ENCODE measurements at regions not wholly inside any gene's neighbourhood (a gene's known extent, or its start where the extent isn't known, plus 50 kb on each side); places are given as distances from the start of the nearest gene placed in this dataset.

DNA sequence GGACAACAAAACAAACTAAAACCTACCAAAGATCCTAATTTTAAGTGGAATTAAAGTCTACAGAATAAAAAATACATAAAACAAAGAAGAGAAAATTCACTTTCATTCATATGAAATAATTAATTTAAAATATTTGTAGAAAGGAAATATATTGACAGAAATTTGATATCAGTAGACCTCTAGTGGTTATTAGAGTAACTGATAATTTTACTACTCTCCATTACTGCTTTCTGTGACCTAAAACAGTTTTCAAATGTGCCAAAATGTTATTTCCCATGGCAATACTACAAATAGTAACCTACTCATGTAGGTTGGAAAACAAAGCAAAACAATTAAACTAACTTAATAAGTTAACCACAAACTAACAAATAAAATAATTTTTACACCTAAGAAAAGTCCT lies 147.1 kb downstream of the NOL4 start:
- FAIRE-seq: no peak
- no peak for DNase-seq (ENCODE audit: insufficient read length, low spot score)

DNA sequence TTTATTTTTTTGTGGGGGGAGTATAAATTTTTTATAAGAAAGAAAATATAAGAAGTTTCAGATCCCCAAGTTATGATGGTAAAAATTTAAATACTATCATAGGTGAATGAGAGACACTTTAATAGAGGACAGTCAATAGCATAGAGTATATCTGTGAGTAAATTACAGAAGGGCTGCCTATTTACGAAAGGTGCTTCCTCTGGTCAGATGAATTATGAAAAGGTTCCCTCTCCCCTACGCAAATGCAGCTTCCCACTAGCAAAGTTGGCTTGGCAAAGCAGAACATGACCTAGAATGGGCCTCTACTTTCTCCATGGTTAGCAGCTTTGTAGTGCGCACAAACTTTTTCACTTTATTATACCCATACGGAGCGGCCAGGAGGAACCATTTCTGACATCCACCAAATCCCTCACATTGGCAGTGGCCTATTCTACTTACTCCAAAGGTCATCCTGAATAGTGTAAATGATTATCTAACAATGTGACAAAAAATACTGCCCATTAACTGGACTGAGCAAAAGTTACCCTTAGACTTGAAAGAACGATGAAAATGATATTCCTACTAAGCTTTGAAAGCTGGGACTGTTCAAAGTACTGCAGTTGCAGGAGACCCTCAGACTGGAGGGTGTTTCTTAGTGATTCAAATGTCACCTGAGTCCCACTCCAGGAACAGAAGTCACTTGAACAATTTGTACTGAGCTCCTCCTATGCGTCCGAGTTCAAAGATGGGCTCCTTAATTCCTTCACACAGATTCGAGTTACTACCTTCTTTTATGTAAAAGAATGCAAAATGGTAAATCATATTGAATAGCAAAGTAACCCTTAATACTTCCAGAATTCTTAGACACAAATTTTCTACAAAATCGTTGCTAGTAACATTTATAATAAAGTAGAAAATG lies 148.5 kb downstream of the NOL4 start:
- no peak for DNase-seq (ENCODE audit: insufficient read length, low spot score)
- no peak for FAIRE-seq

DNA sequence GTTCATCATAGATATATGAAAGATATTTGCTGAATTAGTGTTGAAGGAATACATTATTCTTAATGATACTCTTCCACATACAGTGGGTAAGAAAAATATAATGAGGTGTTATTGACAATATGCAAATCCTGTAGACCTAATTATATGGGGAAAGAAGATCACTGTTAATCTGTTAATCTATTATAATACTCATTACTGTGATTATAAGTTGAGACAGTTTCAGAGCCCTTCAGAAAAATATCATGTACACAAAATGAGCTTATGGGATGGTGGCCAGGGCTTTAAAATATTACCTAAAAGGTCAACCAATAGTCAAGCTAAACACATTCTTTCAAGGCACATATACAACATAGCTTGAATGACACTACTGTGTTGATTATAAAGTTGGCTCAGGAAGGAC lies 163.5 kb downstream of the NOL4 start:
- no peak for FAIRE-seq
- DNase-seq (ENCODE audit: insufficient read length, low spot score): no peak

DNA sequence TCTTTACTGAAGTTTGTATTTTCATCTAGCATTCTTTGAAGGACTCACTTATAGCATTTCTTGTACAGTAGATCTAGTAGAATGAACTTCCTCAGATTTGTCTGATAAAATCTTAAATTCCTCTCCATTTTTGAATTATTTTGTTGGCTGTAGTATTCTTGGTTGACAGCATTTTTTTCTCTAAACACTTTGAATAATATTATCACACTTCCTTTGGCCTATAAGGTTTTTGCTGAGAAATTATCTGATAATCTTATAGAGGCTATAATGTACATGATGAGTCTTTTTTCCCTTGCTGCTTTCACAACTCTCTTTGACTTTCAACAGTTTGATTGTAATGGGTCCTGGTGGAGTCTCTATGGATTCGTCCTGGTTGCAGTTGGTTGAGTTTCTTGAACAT lies 169.5 kb downstream of the NOL4 start:
- no peak for FAIRE-seq
- no peak for DNase-seq (ENCODE audit: insufficient read length, low spot score)

DNA sequence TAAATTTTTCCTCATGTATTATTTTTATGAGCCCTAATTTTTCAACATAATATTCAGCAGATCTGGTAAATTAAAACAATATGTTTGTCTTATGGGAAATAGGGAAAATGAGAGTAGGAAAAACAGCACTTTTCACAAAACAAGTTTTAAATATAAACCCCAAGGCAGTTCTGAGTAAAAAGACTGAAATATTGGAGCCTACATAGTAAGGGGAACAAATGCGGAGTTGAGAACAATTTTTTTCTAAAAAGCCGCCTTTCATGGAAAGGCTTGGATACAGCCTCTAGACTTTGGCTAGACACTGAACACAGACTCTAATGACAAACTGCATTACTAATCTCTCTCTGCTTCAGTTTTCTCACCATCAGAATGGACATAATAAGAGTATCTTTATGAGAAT lies 174.1 kb downstream of the NOL4 start:
- DNase-seq (ENCODE audit: insufficient read length, low spot score) (no peak), FAIRE-seq (no peak)

DNA sequence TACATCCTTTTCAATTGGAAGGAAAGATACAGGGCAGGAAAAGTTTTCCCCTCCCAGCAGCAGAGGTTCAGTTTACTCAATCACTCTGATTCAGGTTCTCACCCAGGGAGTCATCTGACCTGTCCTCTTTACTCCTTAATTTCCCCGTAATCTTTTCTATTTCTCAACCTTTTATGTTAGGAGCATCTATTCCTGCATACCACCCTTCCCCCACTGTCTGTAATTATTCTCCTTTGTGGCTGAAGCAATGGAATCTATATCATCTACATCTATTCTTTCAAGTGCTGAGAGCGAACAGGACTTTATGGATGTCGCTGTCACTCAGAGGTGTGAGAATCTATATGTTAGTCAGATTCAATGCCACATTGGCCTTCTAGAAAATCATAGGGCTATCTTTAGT lies 175.2 kb downstream of the NOL4 start:
- DNase-seq (ENCODE audit: insufficient read length, low spot score) (no peak), FAIRE-seq (no peak)

DNA sequence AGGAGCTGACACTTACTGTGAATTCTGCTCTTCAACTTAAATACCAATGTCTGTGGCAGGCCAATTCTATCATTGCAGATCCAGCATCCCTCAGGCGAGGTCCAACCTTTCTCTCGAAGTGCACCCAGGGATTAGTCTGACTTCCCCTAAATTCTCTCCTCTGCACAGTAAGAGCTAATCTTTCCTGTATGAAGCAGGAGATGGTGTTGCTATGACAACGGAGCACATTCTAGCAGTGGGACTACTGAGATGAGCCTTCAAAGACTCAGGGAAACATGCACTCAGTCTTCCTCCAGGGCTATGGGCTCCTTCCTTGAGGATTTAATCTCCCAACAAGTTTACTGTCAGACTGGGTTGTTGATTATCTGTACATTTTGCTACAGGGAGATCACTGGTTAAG lies 176.3 kb downstream of the NOL4 start:
- FAIRE-seq (no peak), DNase-seq (ENCODE audit: insufficient read length, low spot score) (no peak)

DNA sequence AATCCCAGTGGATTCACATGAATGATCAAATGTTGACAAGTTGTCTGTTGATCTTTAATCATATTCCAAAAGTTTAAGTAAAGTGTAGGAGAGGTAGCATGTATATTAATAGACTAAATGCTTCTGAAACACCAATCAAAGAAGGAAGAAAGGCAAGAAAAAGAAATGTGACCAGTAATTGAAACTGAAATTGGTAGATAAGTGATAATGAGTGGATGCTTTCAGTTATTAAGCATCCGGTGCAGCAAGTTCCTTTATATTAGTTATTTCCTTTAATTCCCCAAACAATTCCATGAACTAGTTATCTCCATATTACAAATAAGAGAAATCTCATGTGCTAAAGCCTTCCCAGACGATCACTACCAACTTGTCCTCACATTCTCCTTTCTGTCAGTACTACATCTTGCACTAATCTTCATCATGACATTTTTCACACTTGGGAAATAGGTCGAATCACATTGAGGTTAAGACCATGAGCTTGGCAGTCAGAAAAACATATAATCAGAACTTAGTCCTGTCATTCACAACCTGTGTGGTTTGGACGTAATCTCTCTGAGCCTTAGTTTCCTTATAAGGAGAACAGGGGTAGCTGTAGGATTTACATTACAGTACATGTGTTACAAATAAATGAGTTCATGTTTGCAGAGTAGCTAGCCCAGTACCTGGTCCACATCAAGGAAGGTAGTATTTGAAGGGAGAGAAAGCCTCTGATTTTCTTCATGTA lies 182.1 kb downstream of the NOL4 start:
- FAIRE-seq: no peak

DNA sequence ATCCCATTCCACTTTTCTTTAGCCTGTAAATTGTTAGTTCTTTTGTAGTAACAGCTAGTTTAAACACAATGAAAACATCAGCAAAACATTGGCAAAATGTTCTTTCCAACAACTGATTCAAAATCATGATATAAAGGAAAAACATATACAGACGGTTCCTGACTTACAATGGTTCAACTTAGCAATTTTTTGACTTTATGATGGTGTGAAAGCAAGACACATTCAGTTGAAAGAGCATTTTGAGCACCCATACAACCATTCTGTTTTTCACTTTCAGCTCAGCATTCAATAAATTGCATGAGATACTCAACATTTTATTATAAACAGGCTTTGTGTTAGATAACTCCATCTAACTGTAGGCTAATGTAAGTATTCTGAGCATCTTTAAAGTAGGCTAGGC lies 185.1 kb downstream of the NOL4 start:
- no peak for DNase-seq (ENCODE audit: insufficient read length, low spot score)
- FAIRE-seq: no peak

More for the DNA sequence above, 182.1 kb downstream of the NOL4 start:
- DNase-seq (ENCODE audit: insufficient read length, low spot score): no peak

DNA sequence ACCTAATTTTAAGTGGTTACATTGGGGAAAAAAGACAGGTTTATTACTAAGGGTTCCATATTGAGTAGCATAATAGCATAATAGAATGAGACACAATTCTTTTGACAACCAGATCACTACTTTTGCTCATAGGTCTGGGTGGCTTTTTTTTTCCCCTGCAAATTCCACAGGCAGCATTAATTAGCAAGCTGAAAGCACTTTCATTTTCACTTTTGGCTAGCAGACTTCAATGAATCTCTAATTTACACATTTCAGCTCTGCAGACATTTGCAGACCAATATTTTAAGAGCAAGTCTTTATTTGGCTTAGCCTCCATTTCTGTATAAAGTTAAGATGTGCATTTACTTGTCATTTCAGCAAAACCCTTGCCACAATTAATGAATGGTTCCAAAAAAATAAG lies 185.5 kb downstream of the NOL4 start:
- no peak for FAIRE-seq
- no peak for DNase-seq (ENCODE audit: insufficient read length, low spot score)

DNA sequence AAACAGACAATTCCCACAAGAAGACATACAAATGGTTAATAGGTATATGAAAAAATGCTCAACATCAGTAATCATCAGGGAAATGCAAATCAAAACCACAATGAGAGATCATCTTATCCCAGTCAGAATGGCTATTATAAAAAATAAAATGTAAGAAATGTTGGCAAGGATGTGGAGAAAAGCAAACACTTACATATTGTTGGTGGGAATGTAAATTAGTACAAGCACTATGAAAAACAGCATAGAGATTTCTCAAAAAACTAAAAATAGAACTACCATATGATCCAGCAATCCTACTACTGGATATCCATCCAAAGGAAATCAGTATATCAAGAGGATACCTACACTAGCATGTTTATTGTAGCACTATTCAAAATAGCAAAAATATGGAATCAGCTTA lies 186.6 kb downstream of the NOL4 start:
- FAIRE-seq (no peak), DNase-seq (ENCODE audit: insufficient read length, low spot score) (no peak)

DNA sequence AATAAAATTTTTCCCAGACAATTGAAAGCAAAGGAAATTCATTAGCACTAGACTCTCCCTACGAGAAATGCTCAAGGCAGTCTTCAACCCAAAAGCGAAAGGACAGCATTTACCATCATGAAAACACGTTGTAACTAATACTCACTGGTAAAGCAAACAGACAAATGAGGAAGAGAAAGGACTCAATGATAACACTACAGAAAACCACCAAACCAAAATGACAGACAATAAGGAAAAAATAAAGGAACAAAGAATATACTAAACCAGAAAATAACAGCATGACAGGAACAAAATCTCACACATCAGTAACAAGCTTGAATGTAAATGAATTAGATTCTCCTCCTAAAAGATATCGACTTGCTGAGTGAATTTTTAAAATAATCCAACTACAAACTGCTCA lies 190.7 kb downstream of the NOL4 start:
- FAIRE-seq (no peak), DNase-seq (ENCODE audit: insufficient read length, low spot score) (no peak)

DNA sequence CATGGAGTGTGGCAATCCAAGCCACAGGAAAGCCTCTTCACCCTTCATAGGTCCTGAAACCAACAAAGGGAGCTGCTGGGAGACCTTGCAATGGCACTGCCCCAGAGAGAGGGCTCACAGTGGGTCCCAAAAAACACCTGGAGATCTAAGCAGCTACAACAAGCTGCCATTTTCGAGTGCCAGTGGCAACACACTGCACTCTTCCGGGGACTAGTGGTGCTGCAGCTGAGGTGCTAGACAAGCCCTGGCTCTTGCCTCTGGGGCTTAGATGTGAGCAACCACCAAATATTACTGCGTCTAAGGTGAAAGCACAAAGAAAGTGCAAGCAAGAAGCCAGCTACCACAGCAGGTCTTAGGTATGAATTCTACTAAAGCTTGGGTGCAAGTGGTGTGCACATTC lies 192.9 kb downstream of the NOL4 start:
- DNase-seq (ENCODE audit: insufficient read length, low spot score): no peak
- FAIRE-seq: no peak

DNA sequence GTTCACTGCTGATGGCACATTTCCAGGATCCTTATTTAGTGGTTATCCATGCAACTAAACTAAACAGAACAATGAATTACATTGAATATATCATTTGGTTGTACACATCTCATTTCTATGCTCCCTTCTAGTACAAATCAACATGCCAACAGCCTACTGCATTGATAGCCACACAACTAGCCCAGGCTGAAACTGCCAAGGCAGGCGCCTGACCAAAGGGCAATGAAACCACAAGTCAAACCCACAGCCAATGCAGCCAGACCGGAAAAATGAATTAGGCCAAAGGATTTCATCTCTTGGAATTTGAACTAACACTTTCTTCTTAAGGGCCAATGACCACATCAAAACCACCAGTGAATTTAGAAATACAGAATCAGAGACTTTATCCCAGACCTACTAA lies 196.4 kb downstream of the NOL4 start:
- no peak for FAIRE-seq
- DNase-seq (ENCODE audit: insufficient read length, low spot score): no peak

DNA sequence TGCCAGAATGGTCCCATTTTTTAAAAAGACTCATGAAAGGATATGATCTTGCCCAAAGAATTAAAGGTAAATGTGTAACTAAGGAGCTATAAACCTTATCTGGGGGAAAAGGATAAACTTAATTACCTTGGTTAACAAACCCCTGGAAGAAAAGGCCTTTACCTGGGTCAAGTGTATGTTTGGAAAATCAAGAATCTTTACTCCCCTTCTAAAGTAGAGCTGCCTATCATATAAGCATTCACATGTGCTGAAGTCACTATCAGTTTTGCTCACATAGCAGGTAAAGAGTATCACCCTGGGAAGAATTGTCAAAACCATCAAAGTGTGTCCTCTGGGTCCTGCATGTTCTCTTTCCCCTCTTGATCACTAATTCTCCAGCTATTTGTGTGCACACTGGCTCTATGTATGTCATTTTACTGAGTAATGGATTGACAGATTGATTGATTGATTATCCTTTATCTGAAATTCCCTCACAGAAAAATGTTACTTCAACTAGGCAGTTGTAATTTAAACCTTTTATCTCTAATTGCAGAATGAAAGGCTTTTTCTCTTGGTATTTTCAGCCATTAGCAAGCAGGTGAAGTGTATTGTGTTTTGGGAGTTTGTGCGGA lies 199.4 kb downstream of the NOL4 start:
- DNase-seq (ENCODE audit: insufficient read length, low spot score): no peak
- FAIRE-seq: no peak

DNA sequence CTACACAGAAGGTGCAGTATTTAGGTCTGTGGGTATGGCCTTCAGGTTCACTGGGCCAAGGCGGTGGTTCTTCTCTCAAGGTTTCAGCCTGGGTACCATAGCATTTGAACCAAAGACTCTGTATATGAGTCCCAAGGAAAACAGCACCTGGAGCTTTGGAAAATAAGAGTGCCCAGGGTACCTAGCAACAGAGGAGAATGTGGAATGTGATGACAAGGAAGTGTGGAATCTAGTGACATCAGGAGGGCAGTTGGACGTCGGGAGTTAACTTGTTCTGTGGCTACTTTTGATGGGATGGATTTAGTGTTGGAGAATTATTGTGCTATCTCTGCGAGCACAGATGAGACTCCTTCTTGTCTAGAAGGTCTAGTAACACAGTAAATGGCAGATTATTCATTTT lies 201.2 kb downstream of the NOL4 start:
- DNase-seq (ENCODE audit: insufficient read length, low spot score): no peak
- no peak for FAIRE-seq

DNA sequence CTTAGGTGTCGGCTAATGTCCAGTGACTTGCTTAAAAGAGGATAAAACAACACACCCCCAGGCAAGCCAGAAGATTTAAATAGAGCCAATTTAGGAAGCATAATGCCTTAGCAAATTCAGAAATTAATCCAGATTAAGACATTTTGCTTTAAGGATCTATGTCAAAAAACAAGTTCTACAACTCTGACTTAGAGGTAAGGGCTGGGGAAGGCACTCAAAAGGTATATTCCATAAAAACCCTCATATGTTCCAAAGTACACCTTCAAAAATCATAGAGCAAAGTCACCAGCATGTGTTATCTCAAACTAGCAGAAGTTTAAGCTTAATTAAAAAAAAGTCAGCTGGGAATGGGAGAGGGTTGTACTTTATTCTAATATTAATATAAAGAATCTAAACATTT lies 206.4 kb downstream of the NOL4 start:
- DNase-seq (ENCODE audit: insufficient read length, low spot score): no peak

DNA sequence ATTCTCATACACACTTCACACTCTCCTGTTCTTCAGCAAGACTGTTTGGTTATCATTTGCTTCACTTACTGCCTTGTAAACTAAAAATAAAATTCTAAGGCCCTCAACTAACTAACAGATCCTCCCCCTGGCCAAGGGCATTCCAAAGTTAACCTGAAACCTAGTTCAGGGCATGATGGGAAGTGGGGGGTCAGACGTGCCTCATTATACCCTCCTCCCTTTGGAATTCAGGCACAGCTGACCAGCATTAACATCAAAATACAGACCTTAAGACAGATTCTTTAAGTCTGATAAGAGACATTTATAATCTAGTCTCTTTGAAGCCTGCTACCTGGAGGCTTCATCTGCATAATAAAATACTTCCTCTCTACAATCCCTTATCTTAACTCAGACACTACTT lies 221.0 kb downstream of the NOL4 start:
- DNase-seq (ENCODE audit: insufficient read length, low spot score) (no peak), FAIRE-seq (no peak)

More for the DNA sequence above, 206.4 kb downstream of the NOL4 start:
- no peak for FAIRE-seq

DNA sequence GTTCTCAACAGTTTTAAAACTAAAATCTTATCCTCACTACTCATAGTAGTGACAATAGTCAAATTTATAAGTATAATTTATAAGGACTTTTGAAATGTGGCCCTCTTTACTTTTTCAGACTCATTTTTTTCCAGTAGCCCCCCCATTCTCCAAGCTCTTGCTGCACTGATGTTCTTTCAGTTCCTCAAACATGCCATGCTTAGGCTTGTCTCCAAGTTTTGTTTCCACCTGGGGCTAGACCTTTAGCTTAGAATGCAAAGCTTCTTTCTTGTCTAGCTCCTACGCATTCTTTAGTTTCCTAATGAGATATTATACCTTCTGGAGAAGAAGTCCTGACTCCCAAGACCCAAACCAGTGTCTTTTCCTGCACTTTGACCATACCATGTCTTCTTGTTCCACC lies 222.6 kb downstream of the NOL4 start:
- DNase-seq (ENCODE audit: insufficient read length, low spot score) (no peak), FAIRE-seq (no peak)

DNA sequence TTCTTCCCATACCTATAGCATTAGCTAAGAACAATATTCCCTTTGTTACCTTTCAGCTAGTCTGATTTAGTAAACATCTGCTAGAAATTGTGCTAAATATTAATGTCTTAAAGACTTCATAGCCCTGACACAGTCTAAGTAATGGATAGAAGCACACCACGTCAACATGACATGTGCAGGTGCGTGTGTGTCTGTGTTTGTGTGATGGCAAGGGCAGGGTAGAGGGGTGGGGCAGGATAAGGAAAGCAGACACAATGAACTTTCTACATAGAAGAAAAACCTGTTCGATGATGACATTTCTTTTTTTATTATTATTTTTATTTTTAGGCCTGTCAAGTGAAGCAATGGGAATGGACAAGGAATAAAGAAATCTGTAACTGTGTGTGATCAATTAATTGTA lies 223.3 kb downstream of the NOL4 start:
- FAIRE-seq: no peak
- DNase-seq (ENCODE audit: insufficient read length, low spot score): no peak

DNA sequence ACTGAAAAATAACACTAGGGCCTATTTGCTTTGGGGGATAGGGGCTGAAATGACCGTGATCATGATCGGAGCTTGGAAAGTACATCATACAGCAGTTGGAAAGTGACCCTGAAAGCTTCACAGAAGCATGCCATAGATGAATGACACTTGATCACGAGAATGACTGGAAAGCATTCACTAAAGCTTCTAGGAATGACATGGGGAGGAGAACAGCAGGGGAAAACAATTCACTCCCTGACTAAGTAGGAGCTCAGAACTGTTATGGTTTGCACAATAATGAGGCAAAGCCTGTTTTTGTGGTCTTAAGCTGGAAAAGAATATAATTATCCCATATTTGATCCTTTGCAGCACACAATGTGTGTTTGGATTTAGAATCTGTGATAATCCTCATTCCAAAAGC lies 237.5 kb downstream of the NOL4 start:
- FAIRE-seq: no peak
- no peak for DNase-seq (ENCODE audit: insufficient read length, low spot score)

DNA sequence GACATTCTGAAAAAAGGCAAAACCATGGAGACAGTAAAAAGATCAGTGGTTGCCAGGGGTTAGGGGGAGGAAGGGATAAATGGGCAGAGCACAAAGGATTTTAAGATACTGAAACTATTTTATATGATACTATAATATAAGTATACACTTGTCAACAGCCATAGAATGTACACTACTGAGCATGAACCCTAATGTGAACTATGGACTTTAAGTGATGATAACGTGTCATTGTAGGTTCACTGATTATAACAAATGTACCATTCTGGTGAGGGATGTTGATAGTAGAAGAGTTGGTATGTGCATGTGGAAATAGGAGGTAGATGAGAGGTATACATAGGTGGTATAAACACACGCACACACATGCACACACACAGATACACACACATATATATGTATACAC lies 241.6 kb downstream of the NOL4 start:
- no peak for DNase-seq (ENCODE audit: insufficient read length, low spot score)
- FAIRE-seq: no peak
